Astrocyte of the cerebellum (primary cell): ENCODE measurements at regions not wholly inside any gene's neighbourhood (a gene's known extent, or its start where the extent isn't known, plus 50 kb on each side); places are given as distances from the start of the nearest gene placed in this dataset.

Source experiments
- DNase-seq: peaks from one replicate; pipeline ENCODE4 v3.0.0-alpha.2; 2011; ENCODE audit warnings: low read depth
- H3K4me3 ChIP-seq: 2 replicates; pipeline ENCODE4 v1.5.1; 2011; ENCODE audit warnings: mild to moderate bottlenecking, low read depth, low read length, moderate library complexity
- CTCF ChIP-seq: IDR thresholded peaks from 2 replicates; pipeline ENCODE4 v1.5.1; 2012; ENCODE audit warnings: low read length, low read depth, moderate library complexity, mild to moderate bottlenecking; ENCODE audit errors: missing control alignments
- in situ Hi-C: cut with HindIII; loops from 2 replicates; pipeline ENCODE4 v1.10.0; 2017; ENCODE audit warnings: low sequenced_read_pairs

DNA sequence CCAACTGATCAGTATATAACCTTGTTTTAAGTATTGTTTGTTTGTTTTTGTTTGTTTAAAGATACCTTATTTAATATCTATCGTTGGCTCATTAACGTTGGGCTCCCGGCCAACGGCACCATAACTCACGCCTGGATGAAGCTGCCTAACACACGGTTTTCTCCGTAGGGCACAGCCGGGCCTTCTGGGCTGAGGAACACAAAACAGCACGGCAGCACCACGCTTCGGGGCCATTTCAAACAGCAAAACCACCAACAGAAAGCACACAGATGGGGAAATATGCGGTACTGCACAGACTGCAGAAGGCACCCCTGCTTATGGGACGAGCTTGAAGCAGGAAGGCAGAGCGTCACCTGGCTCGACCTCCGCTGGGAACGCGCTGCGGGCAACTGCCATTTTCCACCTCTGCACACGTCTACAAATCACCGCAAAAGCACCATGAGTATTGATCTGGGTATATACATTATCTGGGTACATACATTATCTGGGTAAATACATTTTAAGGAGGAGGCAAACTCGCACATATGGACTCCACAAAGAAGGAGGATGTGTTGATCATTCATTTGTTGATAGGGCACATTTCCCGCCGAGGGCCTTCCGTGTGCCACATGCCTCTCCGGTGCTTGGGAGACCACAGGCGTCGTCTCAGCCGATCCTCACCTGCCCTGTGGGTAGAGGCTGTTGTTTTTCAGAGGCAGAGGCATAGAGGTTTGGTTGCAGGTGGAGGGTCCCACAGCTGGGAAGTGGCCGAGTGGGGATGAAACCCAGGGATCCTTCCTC lies 123.7 kb upstream of the ATP2B2 start:
- in situ Hi-C loops, result no loop called here
- no peak for DNase-seq
- no peak for TF ChIP-seq CTCF
- H3K4me3 ChIP-seq, result no peak overlapping the region

DNA sequence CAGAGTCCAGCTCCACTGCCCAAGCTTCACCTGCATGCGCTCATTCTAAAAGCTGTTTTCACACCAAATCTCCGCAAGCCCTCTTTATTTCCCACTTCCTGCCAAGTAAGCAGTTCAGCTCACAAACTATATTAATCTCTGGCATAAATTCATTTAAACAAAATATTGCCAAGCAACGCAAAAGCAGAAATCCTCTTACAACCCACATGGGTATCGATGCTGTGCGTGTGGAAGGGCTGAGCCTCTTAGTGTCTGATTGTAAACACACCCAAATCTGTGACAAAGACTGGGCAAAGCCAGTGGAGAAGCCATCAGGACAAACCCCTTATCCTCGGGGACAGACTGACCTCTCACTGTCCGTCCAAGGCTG lies 124.3 kb upstream of the ATP2B2 start:
- no peak overlapping the region for H3K4me3 ChIP-seq
- TF ChIP-seq CTCF, result no peak
- DNase-seq, result no peak
- in situ Hi-C loops, result no loop called here

- in situ Hi-C loops, result no loop called here
- TF ChIP-seq CTCF, result no peak
- H3K4me3 ChIP-seq, result no peak overlapping the region
- no peak for DNase-seq
Measured at GRCh38 chr3:10631224-10631623, 125.8 kb upstream of the ATP2B2 start.

DNA sequence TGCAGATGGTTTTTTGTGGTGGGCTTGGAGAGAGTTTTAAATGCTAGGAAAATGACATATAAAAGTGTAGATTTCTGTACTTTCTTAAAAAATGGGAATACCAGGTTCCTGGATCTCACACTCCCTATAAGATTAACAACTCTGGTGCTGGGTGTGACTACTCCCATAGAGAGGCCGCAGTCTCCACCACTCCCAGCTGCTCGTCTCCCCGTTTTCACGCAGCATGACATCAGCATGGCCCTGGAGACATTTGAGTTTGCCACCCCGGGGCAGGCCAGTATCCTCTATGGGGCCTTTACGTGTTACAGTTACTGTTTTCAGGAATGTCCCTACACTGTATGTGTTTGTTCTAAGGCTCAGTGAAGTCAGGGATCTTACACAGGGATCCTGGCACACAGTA lies 126.7 kb upstream of the ATP2B2 start:
- in situ Hi-C loops, result no loop called here
- DNase-seq, result no peak
- TF ChIP-seq CTCF, result no peak
- no peak overlapping the region for H3K4me3 ChIP-seq

GRCh38 chr3:10632741-10633140 lies 127.4 kb upstream of the ATP2B2 start:
- H3K4me3 ChIP-seq, result no peak overlapping the region
- DNase-seq, result no peak
- in situ Hi-C loops, result no loop called here
- TF ChIP-seq CTCF, result no peak

DNA sequence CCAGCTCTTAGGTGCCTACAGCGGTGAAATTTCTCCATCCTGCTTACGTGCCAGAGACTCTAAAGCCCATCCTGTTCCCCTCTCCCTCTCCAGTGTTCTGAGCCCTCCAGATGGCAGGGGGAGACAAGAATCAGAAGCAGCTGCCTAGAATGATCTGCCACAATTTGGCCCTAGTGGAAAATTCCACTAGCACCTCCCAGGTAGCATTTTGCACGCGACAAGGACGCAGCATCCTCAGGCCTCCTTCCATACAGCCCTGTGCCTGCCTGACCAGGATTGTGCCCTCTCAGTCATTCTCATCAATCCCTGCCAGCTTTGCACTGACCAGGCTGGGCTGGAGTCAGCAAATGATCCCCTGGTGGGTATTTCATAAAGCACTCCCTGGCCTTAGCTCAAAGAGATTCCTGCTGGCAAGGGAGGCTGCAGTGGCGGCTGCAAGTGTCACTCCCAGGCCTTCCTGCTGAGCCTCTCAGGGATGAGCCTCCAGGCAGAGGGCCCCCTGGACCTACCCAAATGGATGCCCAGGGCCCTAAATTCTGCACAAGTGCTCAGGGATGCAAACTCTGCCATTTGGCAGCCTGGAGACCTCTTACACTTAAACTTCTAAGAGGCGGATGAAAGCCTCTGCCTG lies 130.2 kb upstream of the ATP2B2 start:
- DNase-seq, result no peak
- no peak overlapping the region for H3K4me3 ChIP-seq
- TF ChIP-seq CTCF, result no peak
- in situ Hi-C loops, result no loop called here
